Astrocyte (in vitro differentiated cells and primary cell): ENCODE measurements at regions not wholly inside any gene's neighbourhood (a gene's known extent, or its start where the extent isn't known, plus 50 kb on each side); places are given as distances from the start of the nearest gene placed in this dataset.

Source experiments
- DNase-seq: peaks from one replicate; pipeline ENCODE4 v3.0.0-alpha.2; 2010; ENCODE audit warnings: low read depth
- FAIRE-seq: peaks from 2 replicates; lab custom pipeline; 2011; peaks lifted over from hg19 to GRCh38; lab: Jason Lieb, UNC
- H2AFZ ChIP-seq: 2 replicates; pipeline ENCODE4 v1.6.0; 2012; ENCODE audit warnings: low read depth, low read length, inconsistent platforms
- H3K27ac ChIP-seq: 2 replicates; pipeline ENCODE4 v1.5.1; 2011; ENCODE audit warnings: low read depth, low read length, inconsistent platforms
- H3K27me3 ChIP-seq: 2 replicates; pipeline ENCODE4 v1.6.0; 2011; ENCODE audit warnings: low read length, inconsistent platforms; ENCODE audit not compliant: insufficient read depth
- H3K36me3 ChIP-seq: 2 replicates; pipeline ENCODE4 v1.5.1; 2011; ENCODE audit warnings: low read length, inconsistent platforms; ENCODE audit not compliant: insufficient read depth
- H3K4me1 ChIP-seq: 2 replicates; pipeline ENCODE4 v1.5.1; 2011; ENCODE audit warnings: low read length, inconsistent platforms; ENCODE audit not compliant: insufficient read depth
- H3K4me2 ChIP-seq: 2 replicates; pipeline ENCODE4 v1.6.0; 2012; ENCODE audit warnings: low read length, inconsistent platforms
- H3K4me3 ChIP-seq: 2 replicates; pipeline ENCODE4 v1.5.1; 2011; ENCODE audit warnings: low read depth, mild to moderate bottlenecking, low read length, inconsistent platforms; ENCODE audit not compliant: insufficient read depth
- H3K79me2 ChIP-seq: 2 replicates; pipeline ENCODE4 v1.6.0; 2012; ENCODE audit warnings: mild to moderate bottlenecking, low read length, inconsistent platforms; ENCODE audit not compliant: insufficient read depth
- H3K9ac ChIP-seq: 2 replicates; pipeline ENCODE4 v1.6.0; 2012; ENCODE audit warnings: mild to moderate bottlenecking, low read length, inconsistent platforms
- H3K9me3 ChIP-seq: 2 replicates; pipeline ENCODE4 v1.5.1; 2012; ENCODE audit warnings: low read depth, mild to moderate bottlenecking, low read length, inconsistent platforms; ENCODE audit not compliant: insufficient read depth
- H4K20me1 ChIP-seq: 2 replicates; pipeline ENCODE4 v1.6.0; 2012; ENCODE audit warnings: low read length, inconsistent platforms; ENCODE audit not compliant: insufficient read depth
- H3K27ac Mint-ChIP-seq: one replicate; pipeline ENCODE4 v1.8.0; 2021; ENCODE audit warnings: mild to moderate bottlenecking, mixed read lengths; ENCODE audit not compliant: unreplicated experiment
- H3K27me3 Mint-ChIP-seq: one replicate; pipeline ENCODE4 v1.8.0; 2021; ENCODE audit warnings: low read depth, mixed read lengths; ENCODE audit not compliant: unreplicated experiment
- H3K36me3 Mint-ChIP-seq: one replicate; pipeline ENCODE4 v1.8.0; 2021; ENCODE audit warnings: low read depth, mixed read lengths; ENCODE audit not compliant: unreplicated experiment
- H3K4me1 Mint-ChIP-seq: one replicate; pipeline ENCODE4 v1.8.0; 2021; ENCODE audit warnings: low read depth, mixed read lengths; ENCODE audit not compliant: unreplicated experiment
- H3K4me3 Mint-ChIP-seq: one replicate; pipeline ENCODE4 v1.8.0; 2021; ENCODE audit warnings: mild to moderate bottlenecking, moderate library complexity, mixed read lengths; ENCODE audit not compliant: unreplicated experiment
- H3K9me3 Mint-ChIP-seq: one replicate; pipeline ENCODE4 v1.8.0; 2021; ENCODE audit warnings: mild to moderate bottlenecking, mixed read lengths; ENCODE audit not compliant: unreplicated experiment
- EZH2 ChIP-seq: IDR thresholded peaks from 2 replicates; pipeline ENCODE4 v1.6.1; 2012; ENCODE audit warnings: mild to moderate bottlenecking, low read length, inconsistent platforms; ENCODE audit not compliant: insufficient read depth
- TF ChIP-seq, protein P1 (sequence below): IDR thresholded peaks from 2 replicates; pipeline ENCODE4 v1.5.1; 2011; ENCODE audit warnings: low read depth, mild to moderate bottlenecking, inconsistent platforms, low read length, moderate library complexity; ENCODE audit not compliant: insufficient read depth

DNA sequence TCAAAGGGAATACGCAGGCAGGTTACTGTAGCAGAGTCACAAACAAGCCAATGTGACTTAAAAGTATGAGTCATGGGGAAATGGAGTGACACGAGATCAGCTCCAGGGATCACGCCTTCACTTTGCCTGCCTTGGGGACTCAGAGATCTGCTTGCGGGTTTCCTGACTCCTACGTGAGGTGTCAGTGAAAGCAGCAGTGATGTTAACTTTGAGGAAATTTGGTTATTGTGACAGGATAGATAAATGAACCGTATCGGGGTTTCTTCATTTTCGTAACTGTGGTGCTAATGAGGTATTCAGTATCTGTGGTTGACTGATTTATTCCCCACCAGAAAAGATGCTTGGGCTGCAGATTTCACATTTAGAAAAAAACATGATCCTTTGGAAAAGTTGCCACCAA is 383.3 kb upstream of the ZFP42 start:
- TF ChIP-seq, protein P1, sequence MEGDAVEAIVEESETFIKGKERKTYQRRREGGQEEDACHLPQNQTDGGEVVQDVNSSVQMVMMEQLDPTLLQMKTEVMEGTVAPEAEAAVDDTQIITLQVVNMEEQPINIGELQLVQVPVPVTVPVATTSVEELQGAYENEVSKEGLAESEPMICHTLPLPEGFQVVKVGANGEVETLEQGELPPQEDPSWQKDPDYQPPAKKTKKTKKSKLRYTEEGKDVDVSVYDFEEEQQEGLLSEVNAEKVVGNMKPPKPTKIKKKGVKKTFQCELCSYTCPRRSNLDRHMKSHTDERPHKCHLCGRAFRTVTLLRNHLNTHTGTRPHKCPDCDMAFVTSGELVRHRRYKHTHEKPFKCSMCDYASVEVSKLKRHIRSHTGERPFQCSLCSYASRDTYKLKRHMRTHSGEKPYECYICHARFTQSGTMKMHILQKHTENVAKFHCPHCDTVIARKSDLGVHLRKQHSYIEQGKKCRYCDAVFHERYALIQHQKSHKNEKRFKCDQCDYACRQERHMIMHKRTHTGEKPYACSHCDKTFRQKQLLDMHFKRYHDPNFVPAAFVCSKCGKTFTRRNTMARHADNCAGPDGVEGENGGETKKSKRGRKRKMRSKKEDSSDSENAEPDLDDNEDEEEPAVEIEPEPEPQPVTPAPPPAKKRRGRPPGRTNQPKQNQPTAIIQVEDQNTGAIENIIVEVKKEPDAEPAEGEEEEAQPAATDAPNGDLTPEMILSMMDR, result no peak
- TF ChIP-seq EZH2, result no peak

GRCh38 chr4:187613089-187613839 is 382.3 kb upstream of the ZFP42 start:
- H3K27ac Mint-ChIP-seq, result no peak overlapping the region
- no peak for FAIRE-seq

More for the DNA sequence above, 383.3 kb upstream of the ZFP42 start:
- Histone ChIP-seq H2AFZ (no peak overlapping the region), H3K4me3 (no peak overlapping the region), H3K36me3 (no peaks in the 10 kb centered on the region), H4K20me1 (no peaks in the 10 kb centered on the region), H3K9ac (no peak overlapping the region), H3K79me2 (no peaks in the 10 kb centered on the region), H3K9me3 (no peaks in the 10 kb centered on the region), H3K4me2 (no peak overlapping the region), H3K4me1 (peaks cover 6% of the 10 kb centered on the region), H3K27me3 (no peaks in the 10 kb centered on the region), H3K27ac (no peak overlapping the region)
- no peak for FAIRE-seq
- H3K36me3 Mint-ChIP-seq, result no peaks in the 10 kb centered on the region
- H3K4me3 Mint-ChIP-seq, result no peak overlapping the region
- H3K4me1 Mint-ChIP-seq, result peaks cover 14% of the 10 kb centered on the region
- H3K27ac Mint-ChIP-seq, result no peak overlapping the region
- no peaks in the 10 kb centered on the region for H3K9me3 Mint-ChIP-seq
- H3K27me3 Mint-ChIP-seq, result no peaks in the 10 kb centered on the region
- peak; percentile 7 for DNase-seq

More at GRCh38 chr4:187613089-187613839, 382.3 kb upstream of the ZFP42 start:
- Mint-ChIP-seq H3K4me1 (peaks cover 5% of the 10 kb centered on the region), H3K9me3 (no peaks in the 10 kb centered on the region), H3K27me3 (no peaks in the 10 kb centered on the region), H3K36me3 (no peaks in the 10 kb centered on the region), H3K4me3 (no peak overlapping the region)
- Histone ChIP-seq H2AFZ (no peak overlapping the region), H3K4me3 (no peak overlapping the region), H3K4me1 (peaks cover under 1% of the 10 kb centered on the region), H3K36me3 (no peaks in the 10 kb centered on the region), H3K9ac (no peak overlapping the region), H3K27me3 (no peaks in the 10 kb centered on the region), H3K79me2 (no peaks in the 10 kb centered on the region), H3K9me3 (no peaks in the 10 kb centered on the region), H4K20me1 (no peaks in the 10 kb centered on the region), H3K27ac (no peak overlapping the region), H3K4me2 (no peak overlapping the region)
- TF ChIP-seq EZH2, result no peak
- TF ChIP-seq, protein P1, result no peak
- no peak for DNase-seq
